GM21825 (cell line): ENCODE measurements at regions not wholly inside any gene's neighbourhood (a gene's known extent, or its start where the extent isn't known, plus 50 kb on each side); places are given as distances from the start of the nearest gene placed in this dataset.
"Not testable (repeated sequence)": the region's sequence is repeated elsewhere in the genome, so short reads cannot be mapped to it uniquely, and the experiment has no call there.

ENCODE experiments used
- ATAC-seq: cut with Tn5 transposase; IDR thresholded peaks from one replicate; pipeline ENCODE4 v1.9.1; 2021; ENCODE audit warnings: mild to moderate bottlenecking, moderate library complexity; ENCODE audit not compliant: unreplicated experiment

DNA sequence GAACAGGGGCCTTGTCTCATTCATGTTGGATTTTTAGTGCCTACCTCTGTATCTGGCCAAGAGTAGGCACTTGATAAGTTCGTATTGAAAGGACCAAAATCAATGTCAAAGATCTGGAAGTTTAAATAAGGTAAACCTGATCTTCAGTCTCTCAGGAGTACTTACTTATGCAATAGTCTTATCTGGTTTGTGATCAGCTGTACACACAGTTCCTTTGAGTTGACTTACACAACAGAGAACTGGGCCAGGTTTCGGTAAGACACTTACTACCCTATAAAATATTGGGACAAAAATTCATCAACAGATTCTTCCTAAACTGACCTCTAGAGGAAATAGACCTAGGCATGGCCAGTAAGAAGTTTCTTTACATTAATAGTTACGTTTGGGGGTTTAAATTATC, 113.6 kb upstream of the NXPH2 start:
- no peak for ATAC-seq

DNA sequence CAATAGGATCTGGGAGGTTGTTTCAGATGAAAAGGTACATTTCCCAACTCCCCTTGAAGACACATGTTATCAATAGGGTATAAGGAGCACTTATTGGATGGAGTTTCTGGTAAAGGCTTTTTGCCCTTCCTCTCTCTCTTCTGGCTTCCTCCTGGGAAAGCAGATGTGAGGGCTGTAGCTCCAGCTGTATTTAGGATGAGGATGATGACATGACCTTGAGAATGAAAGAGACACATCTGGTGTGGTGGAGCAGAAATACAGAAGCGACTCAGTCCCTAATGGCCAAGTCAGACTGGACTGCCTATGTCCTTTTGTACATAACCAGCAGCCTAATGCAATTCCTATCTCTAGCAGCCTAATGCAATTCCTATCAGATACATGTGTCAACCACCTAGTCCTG, 100.9 kb upstream of the NXPH2 start:
- ATAC-seq: no peak

DNA sequence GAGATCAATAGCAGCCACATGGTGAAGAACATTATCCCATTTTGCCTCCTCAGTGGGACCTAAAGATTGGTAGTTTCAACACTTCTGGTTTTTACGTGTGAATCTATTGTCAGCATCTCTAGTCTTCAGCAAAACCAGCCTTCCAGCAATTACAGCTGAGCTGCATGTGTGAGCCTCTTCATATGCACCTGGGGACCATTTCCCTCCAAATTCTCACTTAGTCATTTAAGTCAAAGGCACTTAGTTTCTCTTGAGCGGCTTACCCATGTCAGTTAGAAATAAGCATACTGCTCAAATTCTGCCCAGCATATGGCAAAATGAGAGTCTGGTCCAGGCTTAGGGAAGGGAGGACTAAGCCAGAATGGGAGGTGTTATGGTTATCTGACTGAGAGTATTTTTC, 99.7 kb upstream of the NXPH2 start:
- ATAC-seq: no peak

DNA sequence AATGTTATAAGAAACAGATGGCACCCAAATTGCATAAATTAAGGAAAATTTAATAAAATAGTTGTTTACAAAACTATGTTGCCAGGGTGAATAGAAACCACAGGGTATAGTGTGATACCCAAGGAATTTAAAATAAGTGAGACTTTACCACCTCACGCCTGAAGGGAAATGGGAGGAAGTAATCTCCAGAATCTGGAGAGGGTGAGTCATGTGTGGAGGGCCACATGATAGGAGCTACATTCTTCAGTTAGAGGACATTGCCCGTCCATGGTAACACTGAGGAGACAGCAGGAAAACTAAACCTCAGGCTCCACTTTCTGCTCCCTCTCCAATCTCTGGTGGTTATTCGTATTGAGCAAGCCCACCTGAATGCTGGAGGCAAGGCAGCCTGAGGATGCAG, 97.2 kb upstream of the NXPH2 start:
- no peak for ATAC-seq

DNA sequence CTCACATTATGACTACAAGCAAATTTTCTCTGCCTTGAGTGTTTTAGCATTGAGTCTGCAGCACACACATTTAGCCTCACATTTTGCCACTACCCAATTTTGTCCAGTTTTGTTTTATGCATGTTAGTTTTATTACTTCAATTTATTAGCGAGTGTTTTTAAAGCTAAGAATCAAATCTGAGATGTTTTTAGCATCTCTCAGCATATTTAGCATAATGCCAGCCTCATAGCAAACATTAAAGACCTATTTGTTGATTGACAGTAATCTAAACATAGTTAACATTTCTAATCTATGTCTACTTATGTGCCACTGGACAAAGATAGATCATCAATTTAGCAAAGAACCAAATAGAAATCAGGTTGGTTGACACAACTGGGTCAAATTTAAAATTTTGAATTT, 94.1 kb upstream of the NXPH2 start:
- no peak for ATAC-seq

DNA sequence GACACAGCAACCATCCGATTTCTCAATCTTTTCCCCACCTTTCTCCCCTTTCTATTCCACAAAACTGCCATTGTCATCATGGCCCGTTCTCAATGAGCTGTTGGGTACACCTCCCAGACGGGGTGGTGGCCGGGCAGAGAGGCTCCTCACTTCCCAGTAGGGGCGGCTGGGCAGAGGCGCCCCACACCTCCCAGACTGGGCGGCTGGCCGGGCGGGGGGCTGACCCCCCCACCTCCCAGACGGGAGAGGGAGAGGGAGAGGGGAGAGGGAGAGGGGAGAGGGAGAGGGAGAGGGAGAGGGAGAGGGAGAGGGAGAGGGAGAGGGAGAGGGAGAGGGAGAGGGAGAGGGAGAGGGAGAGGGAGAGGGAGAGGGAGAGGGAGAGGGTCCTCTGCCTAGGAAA, 91.9 kb upstream of the NXPH2 start:
- ATAC-seq: not testable (repeated sequence)

DNA sequence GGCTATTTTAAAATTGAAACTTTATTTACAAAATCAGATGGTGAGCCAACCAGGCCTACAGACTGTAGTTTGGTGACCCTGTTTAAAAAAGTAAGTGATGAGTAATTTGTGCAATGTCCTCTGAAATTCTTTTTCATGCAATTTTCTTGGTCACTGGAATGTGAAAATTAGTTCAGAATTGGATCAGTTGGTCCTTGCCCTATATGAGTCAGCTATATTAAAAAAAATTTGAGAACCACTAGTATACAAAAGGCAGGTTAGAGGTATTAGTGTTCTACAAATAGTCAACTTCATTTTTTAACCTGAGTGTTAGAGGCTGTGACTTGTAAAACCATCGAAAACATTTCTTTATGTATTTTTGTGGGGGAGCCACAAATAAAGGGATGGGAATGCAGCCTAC, 91.1 kb upstream of the NXPH2 start:
- no peak for ATAC-seq

DNA sequence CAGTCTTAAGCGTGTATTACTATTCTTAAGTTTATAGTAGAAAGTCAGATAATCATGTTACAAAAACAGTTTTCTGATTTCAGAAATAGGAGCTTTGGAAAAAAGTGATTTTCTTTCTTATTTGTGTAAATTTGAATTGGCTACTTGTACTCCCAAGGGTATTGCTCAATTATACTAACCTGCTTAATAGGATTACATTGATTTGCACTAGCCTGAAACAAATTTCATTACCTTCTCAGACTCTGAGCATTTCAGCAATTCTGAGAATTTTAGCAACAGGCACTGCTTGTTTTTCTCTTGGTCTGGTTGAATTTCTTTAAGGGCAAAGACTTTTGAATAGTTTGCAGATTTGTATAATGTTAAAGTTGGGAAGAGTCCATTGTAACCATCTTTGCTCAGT, 87.2 kb upstream of the NXPH2 start:
- no peak for ATAC-seq

DNA sequence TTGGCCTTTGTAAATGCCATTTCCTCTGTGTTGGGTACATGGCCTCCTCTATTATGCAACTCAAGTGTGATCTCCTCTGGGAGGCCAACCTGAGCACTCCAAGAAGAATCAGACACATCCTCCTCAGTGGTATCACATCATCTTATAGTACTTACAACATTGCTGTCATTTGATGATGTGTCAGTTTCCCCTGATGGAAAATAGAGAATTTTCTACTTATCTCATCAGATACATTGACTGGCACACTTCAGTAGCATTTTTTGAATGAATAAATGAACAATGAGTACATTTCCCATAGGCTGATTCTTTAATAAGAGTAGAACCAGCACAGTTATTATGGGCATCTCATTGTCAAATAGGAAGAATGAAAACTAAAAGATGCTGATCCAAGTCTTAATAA, 86.6 kb upstream of the NXPH2 start:
- no peak for ATAC-seq

DNA sequence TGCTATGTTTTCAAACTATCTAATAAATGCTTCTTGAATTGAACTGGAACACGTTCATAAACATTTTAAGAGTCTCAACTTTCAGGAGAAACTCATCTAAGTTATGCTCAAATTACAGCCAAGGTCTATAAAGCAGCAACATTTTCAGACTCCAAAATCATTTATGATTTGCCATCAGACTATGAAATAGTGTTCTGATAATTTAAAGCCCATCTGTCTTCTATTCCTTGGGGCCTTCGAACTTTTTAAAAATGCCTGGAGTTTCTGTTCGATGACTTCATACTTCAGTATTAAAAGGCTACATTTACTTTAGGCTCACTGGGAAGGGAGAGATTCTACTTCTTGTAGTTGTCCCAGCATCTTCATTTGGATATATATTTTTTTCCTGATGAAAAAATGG, 73.6 kb upstream of the NXPH2 start:
- no peak for ATAC-seq

DNA sequence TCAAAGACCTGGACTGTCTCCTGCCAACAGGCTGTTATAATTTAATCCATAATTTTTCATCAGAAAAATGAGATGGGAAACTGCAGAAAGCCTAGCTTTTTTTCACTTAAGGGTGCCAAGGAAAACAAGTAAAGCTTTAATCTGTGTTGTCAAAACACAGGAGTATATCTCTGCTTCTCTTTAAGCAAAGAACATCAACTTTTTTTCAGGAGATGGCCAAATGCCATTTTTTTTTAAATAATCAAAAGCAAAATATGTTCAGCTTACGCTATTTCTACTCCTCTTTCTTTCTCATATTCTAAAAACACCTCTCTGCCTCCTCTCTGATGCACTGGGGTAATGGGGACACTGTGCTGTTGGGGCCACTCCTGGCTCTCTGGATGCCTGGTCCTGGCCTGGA, 73.1 kb upstream of the NXPH2 start:
- no peak for ATAC-seq

DNA sequence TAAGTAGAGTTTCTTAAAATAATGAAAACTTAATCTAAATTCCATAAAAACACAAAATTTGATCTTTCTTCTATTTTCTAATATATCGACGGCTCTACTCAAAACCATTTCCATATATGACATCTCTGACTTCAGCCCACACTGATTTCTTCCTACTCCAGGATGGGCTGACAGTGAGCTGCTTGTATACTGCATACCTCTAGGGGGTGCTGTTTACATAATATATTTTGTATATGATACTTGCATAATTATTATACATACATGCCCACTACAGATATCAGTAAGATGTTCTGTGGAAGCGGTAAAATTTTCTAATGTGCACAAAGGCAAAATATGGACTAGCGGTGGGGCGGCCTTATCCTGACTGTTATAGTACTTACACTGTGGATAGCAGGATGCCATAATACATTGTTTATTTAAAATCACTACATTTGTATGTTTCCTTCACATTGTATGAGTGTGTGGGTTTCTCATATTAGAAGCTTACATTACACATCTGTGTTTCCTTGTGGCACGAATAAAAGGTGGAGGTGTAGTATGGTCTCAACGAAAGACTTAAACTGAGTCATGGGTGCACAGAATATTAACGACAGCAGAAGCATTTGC, 66.1 kb upstream of the NXPH2 start:
- peak; percentile 74 for ATAC-seq

DNA sequence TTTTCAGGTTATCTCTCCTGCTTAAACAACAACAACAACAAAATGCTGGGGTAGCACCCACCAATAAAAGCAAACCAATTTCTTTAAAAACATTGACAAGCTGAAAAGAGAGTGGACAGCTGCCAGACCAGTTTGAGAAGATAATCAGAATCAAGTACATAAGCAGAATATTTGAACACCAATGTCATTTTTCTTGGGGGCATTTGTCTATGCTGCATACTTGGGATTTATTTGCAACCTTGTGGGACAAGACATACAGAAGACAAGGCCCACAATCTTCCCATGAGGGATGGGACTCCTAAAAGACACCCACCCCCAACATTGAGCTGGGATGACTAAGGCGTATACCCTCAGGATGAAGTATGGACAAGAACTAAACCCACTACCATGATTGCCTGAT, 62.2 kb upstream of the NXPH2 start:
- ATAC-seq: no peak

DNA sequence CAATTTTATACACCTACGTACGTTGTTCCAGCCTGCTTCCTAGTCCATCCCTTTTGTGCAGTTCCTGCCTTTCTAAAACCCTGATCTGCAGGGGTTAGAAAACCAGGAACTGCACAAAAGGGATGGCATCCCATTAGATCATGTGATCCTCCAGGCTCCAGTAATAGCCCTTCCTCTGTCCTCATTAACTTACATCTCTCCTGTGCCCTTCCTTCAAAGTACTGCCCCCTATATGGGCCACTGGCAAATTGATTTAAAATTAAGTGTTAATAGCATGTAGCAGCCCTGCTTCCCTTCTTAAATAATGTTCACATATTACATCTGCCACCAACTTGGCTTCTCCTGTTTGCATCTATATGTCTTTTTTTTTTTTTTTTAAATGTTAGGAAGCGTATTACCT, 61.3 kb upstream of the NXPH2 start:
- no peak for ATAC-seq

DNA sequence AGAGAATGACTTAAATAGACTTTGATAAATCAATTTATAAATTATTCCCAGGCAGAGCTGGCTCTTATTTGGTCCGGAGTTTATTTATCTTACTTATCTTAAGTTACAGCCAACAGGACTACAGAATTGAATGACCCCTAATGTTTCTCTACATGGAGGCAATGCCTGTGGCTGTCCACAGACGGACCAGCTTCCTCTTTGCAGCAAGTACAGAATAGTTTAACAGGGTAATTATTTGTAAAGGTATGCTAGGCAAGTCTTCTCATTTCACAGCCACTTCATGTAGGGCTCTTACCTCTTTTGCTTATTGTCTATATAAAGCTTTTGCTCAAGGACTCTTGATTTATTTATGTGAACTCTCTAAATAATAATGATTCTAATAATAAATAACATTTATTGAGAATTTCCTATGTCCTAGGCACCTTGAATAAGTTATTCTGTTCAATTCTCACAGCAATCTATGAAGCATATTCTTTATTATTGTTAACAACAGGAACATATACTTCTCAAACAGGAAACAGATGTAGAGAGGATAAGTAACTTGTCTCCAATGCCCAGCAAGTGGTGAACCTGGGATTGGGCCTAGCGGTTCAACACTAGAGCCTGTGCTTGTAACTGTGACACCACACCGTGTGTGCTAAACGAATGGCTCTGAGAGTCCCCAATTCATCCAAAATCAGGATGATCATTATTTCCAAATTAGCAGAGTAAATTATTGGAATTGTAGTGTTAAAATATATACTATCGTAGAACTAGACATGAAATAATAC, 58.8 kb upstream of the NXPH2 start:
- ATAC-seq: no peak

DNA sequence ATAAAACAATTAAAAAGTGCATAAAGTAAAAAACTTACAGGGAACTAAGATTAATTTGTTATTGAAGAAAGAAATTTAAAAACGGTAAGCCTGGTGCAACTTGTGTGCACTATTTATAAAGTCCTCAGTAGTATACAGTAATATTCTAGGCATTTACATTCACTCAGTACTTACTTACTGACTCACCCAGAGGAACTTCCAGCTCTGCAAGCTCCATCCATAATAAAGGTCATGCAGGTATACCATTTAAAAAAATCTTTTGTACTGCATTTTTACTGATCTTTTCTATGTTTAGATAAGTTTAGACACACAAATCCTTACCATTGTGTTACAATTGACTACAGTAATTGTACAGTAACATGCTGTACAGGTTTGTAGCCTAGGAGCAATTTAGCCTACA, 51.5 kb upstream of the NXPH2 start:
- no peak for ATAC-seq

DNA sequence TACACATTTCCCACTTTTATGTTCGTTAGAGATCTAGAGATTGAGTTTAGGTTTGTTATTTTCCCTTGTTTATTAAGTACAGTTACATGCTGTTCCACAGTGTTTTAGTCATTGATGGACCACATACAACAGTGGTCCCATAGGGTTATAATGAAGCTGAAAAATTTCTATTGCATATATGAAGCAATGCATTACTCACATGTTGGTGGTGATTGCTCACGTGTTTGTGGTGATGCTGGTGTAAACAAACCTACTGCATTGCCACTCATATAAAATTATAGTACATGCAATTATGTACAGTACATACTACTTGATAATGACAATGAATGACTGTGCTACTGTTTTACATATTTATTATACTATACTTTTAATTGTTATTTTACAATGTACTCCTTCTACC, 51.0 kb upstream of the NXPH2 start:
- ATAC-seq: no peak

DNA sequence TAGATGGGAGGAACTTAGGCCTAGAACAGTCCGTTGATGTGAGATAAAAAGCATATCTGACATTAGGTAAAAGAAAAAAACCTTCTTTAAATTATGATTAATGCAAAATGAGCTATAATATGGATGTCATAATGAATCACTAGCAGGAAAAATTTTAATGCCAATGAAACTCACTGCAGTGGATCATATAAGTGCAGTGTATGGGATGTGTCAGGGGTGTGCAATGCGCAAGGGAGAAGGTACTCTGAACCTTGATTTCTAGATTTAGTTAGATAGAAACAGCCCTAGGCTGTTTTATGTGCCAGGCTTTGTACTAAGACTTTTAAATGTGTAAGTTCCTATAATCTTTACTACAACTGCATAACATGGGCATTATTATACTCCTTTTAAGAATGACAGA, 50.4 kb upstream of the NXPH2 start:
- no peak for ATAC-seq
